Bronchial epithelial cell (primary cell): ENCODE measurements at regions not wholly inside any gene's neighbourhood (a gene's known extent, or its start where the extent isn't known, plus 50 kb on each side); places are given as distances from the start of the nearest gene placed in this dataset.

ENCODE experiments used
- DNase-seq: peaks from one replicate; pipeline ENCODE4 v3.0.0-alpha.2; 2010; ENCODE audit warnings: low read depth
- FAIRE-seq: peaks from 2 replicates; lab custom pipeline; 2011; peaks lifted over from hg19 to GRCh38; lab: Jason Lieb, UNC
- H3K27me3 ChIP-seq: 2 replicates; pipeline ENCODE4 v1.5.1; 2011; ENCODE audit warnings: low read length; ENCODE audit not compliant: control insufficient read depth, insufficient read depth
- H3K36me3 ChIP-seq: 2 replicates; pipeline ENCODE4 v1.5.1; 2011; ENCODE audit warnings: low read length; ENCODE audit not compliant: control insufficient read depth, insufficient read depth
- H3K4me3 ChIP-seq: 2 replicates; pipeline ENCODE4 v1.5.1; 2011; ENCODE audit warnings: mild to moderate bottlenecking, low read depth, low read length, control low read depth
- TF ChIP-seq, protein P1 (sequence below): IDR thresholded peaks from 2 replicates; pipeline ENCODE4 v1.5.1; 2011; ENCODE audit warnings: mild to moderate bottlenecking, moderate library complexity, low read length, control low read depth, inconsistent platforms; ENCODE audit not compliant: insufficient read depth, severe bottlenecking

DNA sequence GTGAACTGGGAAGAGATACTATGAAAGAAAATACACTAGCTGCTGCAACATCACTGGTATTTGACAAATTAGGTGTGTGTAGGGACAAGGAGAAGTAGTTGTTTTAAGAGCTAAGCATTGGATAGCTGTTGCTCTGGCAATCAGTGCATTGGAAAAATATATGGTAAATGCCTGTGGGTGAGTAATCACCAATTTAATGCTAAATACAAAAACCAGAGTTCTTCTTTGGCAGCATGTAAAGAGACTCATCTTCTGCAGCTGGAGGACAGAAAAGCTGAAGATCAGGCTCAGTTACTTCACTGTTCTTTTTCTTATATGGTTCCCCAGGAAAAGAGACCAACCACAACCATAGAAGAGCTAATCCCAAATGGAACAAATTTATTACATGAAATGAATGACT is 201.8 kb upstream of the MPDZ start:
- no peak overlapping the region for H3K4me3 ChIP-seq
- TF ChIP-seq, protein P1, sequence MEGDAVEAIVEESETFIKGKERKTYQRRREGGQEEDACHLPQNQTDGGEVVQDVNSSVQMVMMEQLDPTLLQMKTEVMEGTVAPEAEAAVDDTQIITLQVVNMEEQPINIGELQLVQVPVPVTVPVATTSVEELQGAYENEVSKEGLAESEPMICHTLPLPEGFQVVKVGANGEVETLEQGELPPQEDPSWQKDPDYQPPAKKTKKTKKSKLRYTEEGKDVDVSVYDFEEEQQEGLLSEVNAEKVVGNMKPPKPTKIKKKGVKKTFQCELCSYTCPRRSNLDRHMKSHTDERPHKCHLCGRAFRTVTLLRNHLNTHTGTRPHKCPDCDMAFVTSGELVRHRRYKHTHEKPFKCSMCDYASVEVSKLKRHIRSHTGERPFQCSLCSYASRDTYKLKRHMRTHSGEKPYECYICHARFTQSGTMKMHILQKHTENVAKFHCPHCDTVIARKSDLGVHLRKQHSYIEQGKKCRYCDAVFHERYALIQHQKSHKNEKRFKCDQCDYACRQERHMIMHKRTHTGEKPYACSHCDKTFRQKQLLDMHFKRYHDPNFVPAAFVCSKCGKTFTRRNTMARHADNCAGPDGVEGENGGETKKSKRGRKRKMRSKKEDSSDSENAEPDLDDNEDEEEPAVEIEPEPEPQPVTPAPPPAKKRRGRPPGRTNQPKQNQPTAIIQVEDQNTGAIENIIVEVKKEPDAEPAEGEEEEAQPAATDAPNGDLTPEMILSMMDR: no peak
- FAIRE-seq (no peak), DNase-seq (peak; percentile 18)
- H3K27me3 ChIP-seq: no peaks in the 10 kb centered on the region
- H3K36me3 ChIP-seq: no peaks in the 10 kb centered on the region

DNA sequence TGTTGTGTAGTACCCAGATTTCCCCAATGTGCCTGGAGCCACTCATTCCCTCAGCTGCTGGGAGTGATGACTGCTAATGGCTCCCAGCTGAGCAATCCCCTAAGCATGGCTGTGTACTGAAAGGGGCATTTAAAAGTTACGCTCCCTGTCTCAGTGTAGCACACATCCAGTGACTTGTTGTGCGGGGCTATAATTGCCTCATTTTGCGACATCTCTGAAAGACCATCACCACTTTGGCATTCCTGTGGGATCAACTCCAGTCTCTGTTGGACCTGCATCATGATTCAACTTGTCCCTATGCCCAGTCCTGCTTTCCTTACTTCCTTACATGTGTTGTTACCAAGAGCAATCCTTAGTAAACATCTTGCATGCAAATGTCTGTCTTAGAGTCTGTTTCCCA is 201.2 kb upstream of the MPDZ start:
- peak; percentile 87 for DNase-seq
- Histone ChIP-seq H3K4me3 (no peak overlapping the region), H3K36me3 (no peaks in the 10 kb centered on the region), H3K27me3 (no peaks in the 10 kb centered on the region)
- TF ChIP-seq, protein P1: no peak
- FAIRE-seq: peak; percentile 83

DNA sequence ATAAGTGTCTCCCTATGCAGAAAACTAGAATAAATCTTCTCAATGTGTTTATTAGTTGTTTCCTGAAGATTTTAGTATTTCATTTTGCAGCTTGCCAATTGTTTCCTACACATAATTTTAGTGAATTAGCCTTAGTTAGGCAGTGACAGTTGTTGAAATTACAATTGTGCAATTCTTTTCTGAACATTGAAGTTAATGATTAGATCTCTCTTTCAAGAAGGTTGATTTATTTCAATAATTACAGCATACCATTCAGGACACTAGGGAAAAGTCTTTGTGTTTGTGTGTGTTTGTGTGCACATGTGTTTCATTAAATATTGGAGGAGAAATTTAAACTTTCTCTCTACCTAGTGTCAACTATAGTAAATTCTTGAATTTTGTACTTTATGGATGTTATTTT is 199.6 kb upstream of the MPDZ start:
- FAIRE-seq: no peak
- TF ChIP-seq, protein P1: no peak
- DNase-seq: no peak
- Histone ChIP-seq H3K27me3 (no peaks in the 10 kb centered on the region), H3K4me3 (no peak overlapping the region), H3K36me3 (no peaks in the 10 kb centered on the region)

GRCh38 chr9:13478639-13479038 is 199.1 kb upstream of the MPDZ start:
- Histone ChIP-seq H3K36me3 (no peaks in the 10 kb centered on the region), H3K27me3 (no peaks in the 10 kb centered on the region), H3K4me3 (no peak overlapping the region)
- FAIRE-seq: no peak
- TF ChIP-seq, protein P1: no peak
- DNase-seq: no peak

DNA sequence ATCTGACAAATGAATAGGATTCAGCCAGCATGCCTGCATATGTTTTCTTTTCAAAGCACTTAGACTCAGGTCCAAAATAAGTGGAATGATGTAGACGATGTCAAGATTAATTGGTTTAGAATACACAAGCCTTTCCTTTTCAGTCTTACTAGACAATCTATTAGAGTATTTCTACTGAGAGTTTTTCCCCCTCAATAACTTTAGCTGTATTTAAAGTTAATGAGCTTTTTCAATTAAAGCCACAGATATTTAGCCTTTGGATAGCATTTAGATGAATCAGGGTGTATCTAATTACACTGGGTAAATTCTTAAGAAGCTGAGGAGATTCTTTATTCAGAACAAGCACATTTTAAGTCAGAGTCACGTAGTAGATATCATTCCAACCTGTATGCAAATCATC is 198.7 kb upstream of the MPDZ start:
- no peak for FAIRE-seq
- no peak overlapping the region for H3K4me3 ChIP-seq
- H3K27me3 ChIP-seq: no peaks in the 10 kb centered on the region
- no peaks in the 10 kb centered on the region for H3K36me3 ChIP-seq
- TF ChIP-seq, protein P1: no peak
- peak; percentile 52 for DNase-seq

- H3K4me3 ChIP-seq: no peak overlapping the region
- DNase-seq: no peak
- TF ChIP-seq, protein P1: no peak
- no peaks in the 10 kb centered on the region for H3K27me3 ChIP-seq
- no peaks in the 10 kb centered on the region for H3K36me3 ChIP-seq
- FAIRE-seq: no peak
Measured at GRCh38 chr9:13470836-13471235, 191.3 kb upstream of the MPDZ start.
